Neural cell (in vitro differentiated cells): ENCODE measurements at regions not wholly inside any gene's neighbourhood (a gene's known extent, or its start where the extent isn't known, plus 50 kb on each side); places are given as distances from the start of the nearest gene placed in this dataset.

Experiments
- H2AFZ ChIP-seq: fragments of 200-600, 300-800 bp; sonication (generic), shearing (Covaris generic); 2 replicates; pipeline ENCODE4 v1.6.0; 2014; ENCODE audit warnings: low read depth, mild to moderate bottlenecking, antibody characterized with exemption, low read length, moderate library complexity
- H3F3A ChIP-seq: fragments of 200-600 bp; shearing (Covaris generic); 2 replicates; pipeline ENCODE4 v1.6.1; 2016; ENCODE audit warnings: mild to moderate bottlenecking, moderate library complexity, mixed read lengths, antibody characterized with exemption, low read length; ENCODE audit not compliant: insufficient read depth, poor library complexity, severe bottlenecking
- H3K27ac ChIP-seq: fragments of 200-600, 300-800 bp; sonication (generic), shearing (Covaris generic); 2 replicates; pipeline ENCODE4 v1.5.1; 2014; ENCODE audit warnings: mild to moderate bottlenecking, low read length, moderate library complexity
- H3K27me3 ChIP-seq: fragments of 300-800, 200-600 bp; sonication (generic), shearing (Covaris generic); 2 replicates; pipeline ENCODE4 v1.6.0; 2014; ENCODE audit warnings: mild to moderate bottlenecking, low read depth, low read length, moderate library complexity; ENCODE audit not compliant: insufficient read depth
- H3K36me3 ChIP-seq: fragments of 300-800, 200-600 bp; sonication (generic), shearing (Covaris generic); 2 replicates; pipeline ENCODE4 v1.5.1; 2014; ENCODE audit warnings: mild to moderate bottlenecking, antibody characterized with exemption, low read length, moderate library complexity; ENCODE audit not compliant: insufficient read depth
- H3K4me2 ChIP-seq: fragments of 300-800, 200-600 bp; sonication (generic), shearing (Covaris generic); 2 replicates; pipeline ENCODE4 v1.6.0; 2014; ENCODE audit warnings: mild to moderate bottlenecking, low read length
- H3K4me3 ChIP-seq: fragments of 300-800, 200-600 bp; sonication (generic), shearing (Covaris generic); 2 replicates; pipeline ENCODE4 v1.5.1; 2014; ENCODE audit warnings: mild to moderate bottlenecking, low read length, moderate library complexity
- H3K79me2 ChIP-seq: fragments of 200-600 bp; shearing (Covaris generic); replicated peaks from 2 replicates; pipeline ENCODE4 v1.6.0; 2014; ENCODE audit warnings: mild to moderate bottlenecking, low read length, moderate library complexity; ENCODE audit not compliant: insufficient read depth
- H3K9ac ChIP-seq: fragments of 300-800, 200-600 bp; sonication (generic), shearing (Covaris generic); 2 replicates; pipeline ENCODE4 v1.6.1; 2016; ENCODE audit warnings: mild to moderate bottlenecking, low read length, mixed read lengths
- H3K9me2 ChIP-seq: fragments of 200-600 bp; shearing (Covaris generic); 2 replicates; pipeline ENCODE4 v1.6.1; 2016; ENCODE audit warnings: mild to moderate bottlenecking, low read length, mixed read lengths; ENCODE audit not compliant: insufficient read depth
- H3K9me3 ChIP-seq: fragments of 200-600, 300-800 bp; sonication (generic), shearing (Covaris generic); 2 replicates; pipeline ENCODE4 v1.6.1; 2016; ENCODE audit warnings: mild to moderate bottlenecking, mixed run types, low read length, moderate library complexity, mixed read lengths
- H4K20me1 ChIP-seq: fragments of 200-600 bp; shearing (Covaris generic); 2 replicates; pipeline ENCODE4 v1.6.1; 2016; ENCODE audit warnings: mild to moderate bottlenecking, mixed run types; ENCODE audit not compliant: insufficient read depth
- EP300 ChIP-seq: fragments of 450-650 bp; conservative IDR thresholded peaks from 2 replicates; pipeline ENCODE4 v1.6.1; 2014; ENCODE audit warnings: antibody characterized with exemption, mild to moderate bottlenecking, moderate library complexity; ENCODE audit not compliant: poor library complexity, severe bottlenecking
- EZH2 ChIP-seq: fragments of 200-600, 300-800 bp; shearing (Covaris generic), sonication (generic); IDR thresholded peaks from 2 replicates; pipeline ENCODE4 v1.6.1; 2014; ENCODE audit warnings: antibody characterized with exemption, low read length, borderline replicate concordance, mild to moderate bottlenecking; ENCODE audit not compliant: insufficient read depth, poor library complexity, severe bottlenecking
- MXI1 ChIP-seq: fragments of 450-650 bp; conservative IDR thresholded peaks from 2 replicates; pipeline ENCODE4 v1.6.1; 2014; ENCODE audit warnings: antibody characterized with exemption, mild to moderate bottlenecking; ENCODE audit not compliant: poor library complexity, severe bottlenecking
- POLR2AphosphoS5 ChIP-seq: IDR thresholded peaks from 2 replicates; pipeline ENCODE4 v1.6.1; 2012
- RAD21 ChIP-seq: fragments of 450-650 bp; conservative IDR thresholded peaks from 2 replicates; pipeline ENCODE4 v1.6.1; 2014; ENCODE audit warnings: antibody characterized with exemption, mild to moderate bottlenecking, moderate library complexity
- SMC3 ChIP-seq: fragments of 450-650 bp; conservative IDR thresholded peaks from 2 replicates; pipeline ENCODE4 v1.6.1; 2014; ENCODE audit warnings: antibody characterized with exemption, mild to moderate bottlenecking, moderate library complexity; ENCODE audit not compliant: poor library complexity
- TAF1 ChIP-seq: IDR thresholded peaks from 2 replicates; pipeline ENCODE4 v1.6.1; 2012; ENCODE audit warnings: low read depth
- TF ChIP-seq, protein P1 (sequence below): IDR thresholded peaks from 2 replicates; pipeline ENCODE4 v1.6.1; 2012; ENCODE audit warnings: borderline replicate concordance
- TF ChIP-seq, protein P2 (sequence below): fragments of 450-650 bp; IDR thresholded peaks from 2 replicates; pipeline ENCODE4 v1.5.1; 2014; ENCODE audit warnings: antibody characterized with exemption, mild to moderate bottlenecking, moderate library complexity; ENCODE audit not compliant: poor library complexity, severe bottlenecking

DNA sequence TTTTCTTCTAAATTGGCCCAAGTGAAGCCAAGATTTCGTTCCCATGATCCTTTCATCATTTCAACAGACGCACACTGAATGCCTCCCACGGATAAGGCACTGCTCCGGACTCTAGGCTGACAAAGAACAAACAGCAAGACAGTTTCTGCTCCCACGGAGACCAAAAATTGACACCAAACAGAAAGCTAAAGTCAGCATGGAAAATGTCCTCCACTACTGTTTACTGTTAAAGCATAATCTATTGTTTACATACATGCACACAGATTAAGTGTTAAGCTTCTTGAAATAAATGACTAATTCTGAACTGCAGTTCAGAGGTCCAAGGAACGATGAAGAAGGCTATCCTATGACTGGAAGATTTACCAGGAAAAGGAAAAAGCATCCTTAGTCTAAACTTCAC is 199.6 kb downstream of the AASDH start:
- TF ChIP-seq EP300 (no peak), EZH2 (no peak), RAD21 (no peak), TAF1 (no peak), POLR2AphosphoS5 (no peak), SMC3 (no peak), MXI1 (no peak)
- TF ChIP-seq, protein P1, sequence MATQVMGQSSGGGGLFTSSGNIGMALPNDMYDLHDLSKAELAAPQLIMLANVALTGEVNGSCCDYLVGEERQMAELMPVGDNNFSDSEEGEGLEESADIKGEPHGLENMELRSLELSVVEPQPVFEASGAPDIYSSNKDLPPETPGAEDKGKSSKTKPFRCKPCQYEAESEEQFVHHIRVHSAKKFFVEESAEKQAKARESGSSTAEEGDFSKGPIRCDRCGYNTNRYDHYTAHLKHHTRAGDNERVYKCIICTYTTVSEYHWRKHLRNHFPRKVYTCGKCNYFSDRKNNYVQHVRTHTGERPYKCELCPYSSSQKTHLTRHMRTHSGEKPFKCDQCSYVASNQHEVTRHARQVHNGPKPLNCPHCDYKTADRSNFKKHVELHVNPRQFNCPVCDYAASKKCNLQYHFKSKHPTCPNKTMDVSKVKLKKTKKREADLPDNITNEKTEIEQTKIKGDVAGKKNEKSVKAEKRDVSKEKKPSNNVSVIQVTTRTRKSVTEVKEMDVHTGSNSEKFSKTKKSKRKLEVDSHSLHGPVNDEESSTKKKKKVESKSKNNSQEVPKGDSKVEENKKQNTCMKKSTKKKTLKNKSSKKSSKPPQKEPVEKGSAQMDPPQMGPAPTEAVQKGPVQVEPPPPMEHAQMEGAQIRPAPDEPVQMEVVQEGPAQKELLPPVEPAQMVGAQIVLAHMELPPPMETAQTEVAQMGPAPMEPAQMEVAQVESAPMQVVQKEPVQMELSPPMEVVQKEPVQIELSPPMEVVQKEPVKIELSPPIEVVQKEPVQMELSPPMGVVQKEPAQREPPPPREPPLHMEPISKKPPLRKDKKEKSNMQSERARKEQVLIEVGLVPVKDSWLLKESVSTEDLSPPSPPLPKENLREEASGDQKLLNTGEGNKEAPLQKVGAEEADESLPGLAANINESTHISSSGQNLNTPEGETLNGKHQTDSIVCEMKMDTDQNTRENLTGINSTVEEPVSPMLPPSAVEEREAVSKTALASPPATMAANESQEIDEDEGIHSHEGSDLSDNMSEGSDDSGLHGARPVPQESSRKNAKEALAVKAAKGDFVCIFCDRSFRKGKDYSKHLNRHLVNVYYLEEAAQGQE, result no peak
- TF ChIP-seq, protein P2, sequence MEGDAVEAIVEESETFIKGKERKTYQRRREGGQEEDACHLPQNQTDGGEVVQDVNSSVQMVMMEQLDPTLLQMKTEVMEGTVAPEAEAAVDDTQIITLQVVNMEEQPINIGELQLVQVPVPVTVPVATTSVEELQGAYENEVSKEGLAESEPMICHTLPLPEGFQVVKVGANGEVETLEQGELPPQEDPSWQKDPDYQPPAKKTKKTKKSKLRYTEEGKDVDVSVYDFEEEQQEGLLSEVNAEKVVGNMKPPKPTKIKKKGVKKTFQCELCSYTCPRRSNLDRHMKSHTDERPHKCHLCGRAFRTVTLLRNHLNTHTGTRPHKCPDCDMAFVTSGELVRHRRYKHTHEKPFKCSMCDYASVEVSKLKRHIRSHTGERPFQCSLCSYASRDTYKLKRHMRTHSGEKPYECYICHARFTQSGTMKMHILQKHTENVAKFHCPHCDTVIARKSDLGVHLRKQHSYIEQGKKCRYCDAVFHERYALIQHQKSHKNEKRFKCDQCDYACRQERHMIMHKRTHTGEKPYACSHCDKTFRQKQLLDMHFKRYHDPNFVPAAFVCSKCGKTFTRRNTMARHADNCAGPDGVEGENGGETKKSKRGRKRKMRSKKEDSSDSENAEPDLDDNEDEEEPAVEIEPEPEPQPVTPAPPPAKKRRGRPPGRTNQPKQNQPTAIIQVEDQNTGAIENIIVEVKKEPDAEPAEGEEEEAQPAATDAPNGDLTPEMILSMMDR, result no peak
- Histone ChIP-seq H3K4me3 (no peak overlapping the region), H3K79me2 (no peaks in the 10 kb centered on the region), H3K36me3 (no peaks in the 10 kb centered on the region), H3K27ac (no peak overlapping the region), H4K20me1 (no peaks in the 10 kb centered on the region), H3K9ac (no peak overlapping the region), H3K9me3 (no peaks in the 10 kb centered on the region), H3K9me2 (no peaks in the 10 kb centered on the region), H3F3A (no peaks in the 10 kb centered on the region), H3K27me3 (no peaks in the 10 kb centered on the region), H2AFZ (no peak overlapping the region), H3K4me2 (no peak overlapping the region)

DNA sequence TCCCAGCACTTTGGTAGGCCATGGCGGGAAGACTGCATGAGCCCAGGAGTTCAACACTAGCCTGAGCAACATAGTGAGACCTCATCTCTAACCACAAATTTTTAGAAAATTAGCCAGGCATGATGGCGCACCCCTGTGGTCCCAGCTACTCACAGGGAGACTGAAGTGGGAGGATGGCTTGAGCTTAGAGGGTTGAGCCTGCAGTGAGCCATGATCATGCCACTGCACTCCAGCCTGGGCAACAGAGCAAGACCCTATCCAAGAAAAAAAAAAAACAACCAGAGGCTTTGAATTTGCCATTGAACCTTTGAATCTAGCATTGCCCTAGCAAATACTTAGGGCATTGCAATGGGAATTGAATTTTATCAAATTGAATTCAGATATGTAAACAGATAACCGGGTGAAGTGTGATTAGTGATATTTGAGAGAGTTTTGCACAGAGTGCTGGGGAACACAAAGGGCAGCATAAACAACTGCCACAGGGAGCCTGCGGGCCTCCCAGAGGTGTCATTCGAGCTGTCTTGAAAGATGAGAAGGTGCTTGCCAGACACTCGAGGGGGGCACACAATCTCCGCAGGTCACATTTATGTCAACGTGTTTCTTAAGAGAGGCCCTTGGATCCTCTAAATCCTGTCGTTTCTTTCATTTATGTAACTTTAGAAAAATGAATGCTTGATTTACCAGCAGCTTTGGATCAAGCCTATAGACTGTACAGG is 200.3 kb downstream of the AASDH start:
- H2AFZ ChIP-seq, result no peak overlapping the region
- no peaks in the 10 kb centered on the region for H4K20me1 ChIP-seq
- H3K9me2 ChIP-seq, result no peaks in the 10 kb centered on the region
- no peaks in the 10 kb centered on the region for H3F3A ChIP-seq
- TF ChIP-seq EP300 (no peak), TAF1 (no peak), POLR2AphosphoS5 (no peak), SMC3 (no peak), EZH2 (no peak), RAD21 (no peak), MXI1 (no peak)
- TF ChIP-seq, protein P1, result no peak
- TF ChIP-seq, protein P2, result no peak
- H3K27ac ChIP-seq, result no peak overlapping the region
- H3K79me2 ChIP-seq, result no peaks in the 10 kb centered on the region
- H3K27me3 ChIP-seq, result no peaks in the 10 kb centered on the region
- no peak overlapping the region for H3K4me2 ChIP-seq
- no peak overlapping the region for H3K4me3 ChIP-seq
- no peaks in the 10 kb centered on the region for H3K9me3 ChIP-seq
- no peaks in the 10 kb centered on the region for H3K36me3 ChIP-seq
- H3K9ac ChIP-seq, result no peak overlapping the region
